SK-N-SH (cell line): ENCODE measurements at regions not wholly inside any gene's neighbourhood (a gene's known extent, or its start where the extent isn't known, plus 50 kb on each side); places are given as distances from the start of the nearest gene placed in this dataset.

Source experiments
- CTCF ChIA-PET: fragments of 300-600, 350-600 bp; formaldehyde crosslinking; extraction: SDS; loops from one replicate; lab custom pipeline; 2021; lab: Yijun Ruan, JAX
- POLR2A ChIA-PET: fragments of 350-600 bp; sonication (Branson Sonifier 250); formaldehyde crosslinking; extraction: SDS; loops from one replicate; lab custom pipeline; 2020; ENCODE audit warnings: antibody characterized with exemption, inconsistent platforms; lab: Yijun Ruan, JAX
- DNase-seq: peaks from one replicate; pipeline ENCODE4 v3.0.0; 2012
- H2AFZ ChIP-seq: fragments of 200-600 bp; sonication (generic); 2 replicates; pipeline ENCODE4 v1.8.1; 2016; ENCODE audit warnings: antibody characterized with exemption, mild to moderate bottlenecking, low read depth
- H3F3A ChIP-seq: fragments of 200-600 bp; sonication (generic); replicated peaks from 2 replicates; pipeline ENCODE3; 2016; ENCODE audit warnings: antibody characterized with exemption, mild to moderate bottlenecking; ENCODE audit not compliant: insufficient read depth
- H3K27ac ChIP-seq, 2 experiments: fragments of 200-500 bp in 1 of 2; fragments of 200-600 bp in 1 of 2; sonication (Bioruptor generic) in 1 of 2; sonication (generic), shearing (Covaris generic) in 1 of 2; 2 replicates each; pipeline versions ENCODE4 v1.5.1 to v1.6.1; 2014 to 2016; ENCODE audit warnings: low read depth in 2 of 2, inconsistent platforms in 1 of 2, low read length in 1 of 2, mild to moderate bottlenecking in 1 of 2, mixed read lengths in 1 of 2
- H3K27me3 ChIP-seq: fragments of 200-600 bp; sonication (generic), shearing (Covaris generic); 2 replicates; pipeline ENCODE4 v1.6.1; 2016; ENCODE audit warnings: mixed run types; ENCODE audit not compliant: insufficient read depth
- H3K36me3 ChIP-seq, 2 experiments: fragments of 200-500 bp in 1 of 2; fragments of 200-600 bp in 1 of 2; sonication (Bioruptor generic) in 1 of 2; sonication (generic) in 1 of 2; replicated peaks in 1 of 2; 2 replicates each; pipeline versions ENCODE3 to v1.5.1; 2014 to 2016; ENCODE audit warnings: low read length in 1 of 2, mild to moderate bottlenecking in 1 of 2; ENCODE audit not compliant: insufficient read depth in 2 of 2, control insufficient read depth in 1 of 2
- H3K4me1 ChIP-seq, 2 experiments: fragments of 200-500 bp in 1 of 2; fragments of 200-600 bp in 1 of 2; sonication (Bioruptor generic) in 1 of 2; sonication (generic), shearing (Covaris generic) in 1 of 2; 2 replicates each; pipeline versions ENCODE4 v1.5.1 to v1.6.1; 2014 to 2016; ENCODE audit warnings: low read depth in 1 of 2, low read length in 1 of 2, mixed run types in 1 of 2; ENCODE audit not compliant: insufficient read depth in 2 of 2, control insufficient read depth in 1 of 2
- H3K4me2 ChIP-seq: fragments of 200-600 bp; sonication (generic), shearing (Covaris generic); 2 replicates; pipeline ENCODE4 v1.6.1; 2017; ENCODE audit warnings: mixed run types
- H3K4me3 ChIP-seq, 2 experiments: fragments of 200-500 bp in 1 of 2; fragments of 200-600 bp in 1 of 2; sonication (Bioruptor generic) in 1 of 2; sonication (generic), shearing (Covaris generic) in 1 of 2; 2 replicates each; pipeline versions ENCODE4 v1.5.1 to v1.8.1; 2014 to 2016; ENCODE audit warnings: low read depth in 2 of 2, inconsistent platforms in 1 of 2, low read length in 1 of 2, mild to moderate bottlenecking in 1 of 2, mixed read lengths in 1 of 2, moderate library complexity in 1 of 2
- H3K79me2 ChIP-seq: fragments of 200-600 bp; sonication (generic); 2 replicates; pipeline ENCODE4 v1.8.1; 2017; ENCODE audit warnings: mild to moderate bottlenecking; ENCODE audit not compliant: insufficient read depth
- H3K9ac ChIP-seq: fragments of 200-600 bp; sonication (generic); 2 replicates; pipeline ENCODE4 v1.6.1; 2017; ENCODE audit warnings: mixed run types
- H3K9me2 ChIP-seq: fragments of 200-600 bp; sonication (generic); 2 replicates; pipeline ENCODE4 v1.6.1; 2017; ENCODE audit warnings: mixed run types
- H3K9me3 ChIP-seq: fragments of 200-600 bp; sonication (generic); 2 replicates; pipeline ENCODE4 v1.6.1; 2017; ENCODE audit warnings: mixed run types, mild to moderate bottlenecking, moderate library complexity
- H4K20me1 ChIP-seq: fragments of 200-600 bp; sonication (generic); 2 replicates; pipeline ENCODE4 v1.6.1; 2017; ENCODE audit warnings: mild to moderate bottlenecking, mixed run types; ENCODE audit not compliant: insufficient read depth
- CHD2 ChIP-seq: fragments of 150-350 bp; IDR thresholded peaks from 2 replicates; pipeline ENCODE4 v1.6.1; 2018; ENCODE audit warnings: low read length; ENCODE audit not compliant: partially characterized antibody
- ELF1 ChIP-seq: IDR thresholded peaks from 2 replicates; pipeline ENCODE4 v1.4.0; 2012
- EP300 ChIP-seq, 2 experiments: IDR thresholded peaks; 2 replicates each; pipeline versions ENCODE4 v1.4.0 to v1.6.1; 2012; ENCODE audit warnings: borderline replicate concordance in 1 of 2, low read depth in 1 of 2, low read length in 1 of 2
- FOXJ3 ChIP-seq: sonication (generic); formaldehyde crosslinking; IDR thresholded peaks from 2 replicates; pipeline ENCODE4 v1.5.1; 2020; ENCODE audit warnings: mild to moderate bottlenecking, missing genetic modification reagents
- FOXM1 ChIP-seq: IDR thresholded peaks from 2 replicates; pipeline ENCODE4 v1.4.0; 2012; ENCODE audit warnings: low read depth, mild to moderate bottlenecking
- JUND ChIP-seq: IDR thresholded peaks from 2 replicates; pipeline ENCODE4 v1.4.0; 2012
- MAX ChIP-seq: IDR thresholded peaks from 2 replicates; pipeline ENCODE4 v1.4.0; 2012; ENCODE audit warnings: low read depth
- RAD21 ChIP-seq: IDR thresholded peaks from 2 replicates; pipeline ENCODE4 v1.6.1; 2012; ENCODE audit warnings: mild to moderate bottlenecking, low read length
- RCOR1 ChIP-seq: fragments of 150-350 bp; IDR thresholded peaks from 2 replicates; pipeline ENCODE4 v1.6.1; 2017; ENCODE audit warnings: antibody characterized with exemption, low read length
- SIN3A ChIP-seq: IDR thresholded peaks from 2 replicates; pipeline ENCODE4 v1.6.1; 2012; ENCODE audit warnings: low read depth, mild to moderate bottlenecking, low read length, moderate library complexity, borderline replicate concordance
- TAF1 ChIP-seq: IDR thresholded peaks from 2 replicates; pipeline ENCODE4 v1.6.1; 2012; ENCODE audit warnings: low read depth, mild to moderate bottlenecking, low read length, moderate library complexity, borderline replicate concordance
- TEAD4 ChIP-seq: IDR thresholded peaks from 2 replicates; pipeline ENCODE4 v1.4.0; 2012; ENCODE audit warnings: mild to moderate bottlenecking, borderline replicate concordance; ENCODE audit not compliant: insufficient read depth
- USF2 ChIP-seq: fragments of 150-350 bp; IDR thresholded peaks from 2 replicates; pipeline ENCODE4 v1.6.1; 2017; ENCODE audit warnings: antibody characterized with exemption, low read length, low read depth, borderline replicate concordance
- YY1 ChIP-seq: IDR thresholded peaks from 2 replicates; pipeline ENCODE4 v1.4.0; 2012; ENCODE audit warnings: low read depth, mild to moderate bottlenecking
- WGBS: methylation state at CpG from one replicate; pipeline ENCODE4 v1.1.6; 2017; ENCODE audit warnings: low lambda C conversion rate; 5-methylcytosine and 5-hydroxymethylcytosine counted together
- TF ChIP-seq, protein P1 (sequence below): IDR thresholded peaks from 2 replicates; pipeline ENCODE4; 2012

DNA sequence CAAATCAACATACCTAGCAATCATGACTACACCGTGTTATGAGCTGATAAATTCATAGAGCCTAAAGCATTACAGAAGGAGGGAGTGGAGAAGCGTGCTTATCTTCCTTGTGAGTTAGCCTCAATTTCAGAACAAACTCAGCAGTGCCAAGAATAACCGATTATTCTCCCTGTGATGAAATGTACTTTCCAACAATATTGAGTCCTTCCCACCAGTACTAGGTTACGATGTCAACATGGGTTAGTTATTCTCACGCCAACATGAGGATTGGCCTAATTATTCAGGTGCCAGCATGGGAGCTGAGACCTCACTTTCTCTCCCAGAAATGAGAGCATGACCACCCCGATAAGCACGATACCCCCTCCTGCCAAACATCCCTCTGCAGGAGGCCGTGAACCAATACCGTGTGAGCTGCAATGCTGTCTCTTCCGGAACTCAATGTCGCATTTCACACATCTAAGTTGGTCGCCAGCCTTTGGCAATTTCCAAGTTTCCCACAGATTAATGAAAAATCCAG, 193.7 kb downstream of the ENC1 start:
- H3K4me1 ChIP-seq: peaks cover 0 to 10% of the 10 kb centered on the region in 2 experiments; a peak in 2 of 4 replicates
- no peaks in the 10 kb centered on the region for H3K79me2 ChIP-seq
- no peak overlapping the region for H3K4me3 ChIP-seq
- H2AFZ ChIP-seq: no peak overlapping the region
- no peak for DNase-seq
- TF ChIP-seq YY1 (no peak), FOXM1 (no peak), USF2 (no peak), TEAD4 (no peak)
- TF ChIP-seq, all 33 proteins: peak for 0
- Histone ChIP-seq H3K36me3 (no peaks in the 10 kb centered on the region), H3K9me2 (no peaks in the 10 kb centered on the region), H3K4me2 (no peak overlapping the region), H4K20me1 (no peaks in the 10 kb centered on the region), H3K9ac (no peak overlapping the region), H3K9me3 (no peaks in the 10 kb centered on the region), H3F3A (no peaks in the 10 kb centered on the region), H3K27me3 (no peaks in the 10 kb centered on the region), H3K27ac (no peak overlapping the region)
- CTCF ChIA-PET: interaction anchor here (0.6 to 1.0 kb wide), 2 partner anchors 18 to 791 kb away, joined by 3 to 5 read pairs; no protein-coding TSS in a partner anchor
- POLR2A ChIA-PET: no interaction called here
- WGBS: 85% methylated on average over 12 of the region's 12 CpGs

GRCh38 chr5:74442466-74442865, 198.1 kb downstream of the ENC1 start:
- Histone ChIP-seq H3K36me3 (no peaks in the 10 kb centered on the region), H3K4me1 (peaks cover 0 to 9% of the 10 kb centered on the region in 2 experiments; a peak in 1 of 4 replicates), H3K9me3 (no peaks in the 10 kb centered on the region), H3K79me2 (no peaks in the 10 kb centered on the region), H3F3A (no peaks in the 10 kb centered on the region), H3K27ac (no peak overlapping the region; a peak in 1 of 4 replicates), H3K9me2 (no peaks in the 10 kb centered on the region), H4K20me1 (no peaks in the 10 kb centered on the region), H2AFZ (no peak overlapping the region), H3K9ac (no peak overlapping the region), H3K27me3 (no peaks in the 10 kb centered on the region), H3K4me2 (no peak overlapping the region), H3K4me3 (no peak overlapping the region)
- no peak for DNase-seq
- POLR2A ChIA-PET: no interaction called here
- CTCF ChIA-PET: no interaction called here
- TF ChIP-seq CHD2 (no peak), FOXM1 (no peak), RCOR1 (no peak), TAF1 (no peak), SIN3A (no peak), FOXJ3 (CRISPR knock-in tag) (no peak), EP300 (IDR thresholded peaks at IDR 0.05; ENCODE audit: borderline replicate concordance in 1 of 2, low read depth in 1 of 2, low read length in 1 of 2) (no peak), ELF1 (no peak), MAX (no peak), JUND (no peak), RAD21 (no peak)
- TF ChIP-seq, protein P1, sequence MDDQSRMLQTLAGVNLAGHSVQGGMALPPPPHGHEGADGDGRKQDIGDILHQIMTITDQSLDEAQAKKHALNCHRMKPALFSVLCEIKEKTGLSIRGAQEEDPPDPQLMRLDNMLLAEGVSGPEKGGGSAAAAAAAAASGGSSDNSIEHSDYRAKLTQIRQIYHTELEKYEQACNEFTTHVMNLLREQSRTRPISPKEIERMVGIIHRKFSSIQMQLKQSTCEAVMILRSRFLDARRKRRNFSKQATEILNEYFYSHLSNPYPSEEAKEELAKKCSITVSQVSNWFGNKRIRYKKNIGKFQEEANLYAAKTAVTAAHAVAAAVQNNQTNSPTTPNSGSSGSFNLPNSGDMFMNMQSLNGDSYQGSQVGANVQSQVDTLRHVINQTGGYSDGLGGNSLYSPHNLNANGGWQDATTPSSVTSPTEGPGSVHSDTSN: no peak
- WGBS: 77% methylated on average over 3 of the region's 3 CpGs
